Mesodermal cell (in vitro differentiated cells): ENCODE measurements at regions not wholly inside any gene's neighbourhood (a gene's known extent, or its start where the extent isn't known, plus 50 kb on each side); places are given as distances from the start of the nearest gene placed in this dataset.

ENCODE experiments used
- H3K27ac ChIP-seq: 2 replicates; pipeline ENCODE4 v1.7.0; 2013; ENCODE audit warnings: mild to moderate bottlenecking, low read depth, low read length, moderate library complexity; ENCODE audit not compliant: severe bottlenecking
- H3K36me3 ChIP-seq: 2 replicates; pipeline ENCODE4 v1.7.1; 2013; ENCODE audit warnings: mild to moderate bottlenecking, low read length, moderate library complexity; ENCODE audit not compliant: control insufficient read depth, insufficient read depth
- H3K4me1 ChIP-seq: one replicate; pipeline ENCODE4 v1.7.1; 2013; ENCODE audit warnings: mild to moderate bottlenecking, low read length; ENCODE audit not compliant: insufficient read depth, control insufficient read depth, poor library complexity, severe bottlenecking
- H3K4me3 ChIP-seq: 2 replicates; pipeline ENCODE4 v1.7.0; 2013; ENCODE audit warnings: low read length, control low read depth, mild to moderate bottlenecking; ENCODE audit not compliant: insufficient read depth, poor library complexity, severe bottlenecking; ENCODE audit errors: extremely low read depth
- H3K9me3 ChIP-seq: 2 replicates; pipeline ENCODE4 v1.7.1; 2013; ENCODE audit warnings: mild to moderate bottlenecking, low read length, moderate library complexity; ENCODE audit not compliant: control insufficient read depth
- WGBS, 2 experiments: methylation state at CpG; one replicate each; pipeline ENCODE4 v1.1.5; 2013; ENCODE audit warnings: missing lambda C conversion rate in 2 of 2; ENCODE audit not compliant: insufficient coverage in 2 of 2; 5-methylcytosine and 5-hydroxymethylcytosine counted together

GRCh38 chr13:64256751-64257150 is 2841.1 kb upstream of the PCDH20 start:
- H3K4me1 ChIP-seq: no peaks in the 10 kb centered on the region
- H3K4me3 ChIP-seq: no peak overlapping the region
- H3K9me3 ChIP-seq: no peaks in the 10 kb centered on the region
- H3K27ac ChIP-seq: no peak overlapping the region
- WGBS, 2 experiments: 80 to 100% methylated on average over 1 to 2 of the region's 3 CpGs
- H3K36me3 ChIP-seq: no peaks in the 10 kb centered on the region

GRCh38 chr13:64255988-64256387 is 2840.3 kb upstream of the PCDH20 start:
- no peaks in the 10 kb centered on the region for H3K4me1 ChIP-seq
- no peaks in the 10 kb centered on the region for H3K9me3 ChIP-seq
- H3K4me3 ChIP-seq: no peak overlapping the region
- no peak overlapping the region for H3K27ac ChIP-seq
- WGBS, 2 experiments: no CpG with 5 or more reads among the region's 1 CpG
- no peaks in the 10 kb centered on the region for H3K36me3 ChIP-seq

GRCh38 chr13:64248371-64249065 is 2832.9 kb upstream of the PCDH20 start:
- no peak overlapping the region for H3K27ac ChIP-seq
- H3K36me3 ChIP-seq: no peaks in the 10 kb centered on the region
- H3K4me1 ChIP-seq: no peaks in the 10 kb centered on the region
- no peaks in the 10 kb centered on the region for H3K9me3 ChIP-seq
- H3K4me3 ChIP-seq: no peak overlapping the region

DNA sequence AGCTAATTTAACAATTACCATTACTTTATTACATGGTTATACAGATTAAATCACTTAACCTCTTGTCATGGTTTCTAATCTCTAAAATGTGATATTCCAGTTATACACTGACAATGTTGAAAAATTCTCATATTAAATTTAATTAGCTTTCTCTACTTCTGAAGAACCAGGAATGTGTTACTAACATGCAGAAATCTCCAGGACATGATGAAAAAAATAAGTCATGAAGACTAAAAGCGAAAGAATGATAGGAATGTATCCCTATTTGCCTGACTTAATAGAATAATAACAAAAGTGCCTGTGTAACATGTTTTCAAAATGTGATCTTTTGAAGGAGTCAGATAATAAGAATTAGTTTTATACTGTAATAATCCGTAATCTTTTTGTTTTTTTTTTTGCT is 2823.7 kb upstream of the PCDH20 start:
- no peak overlapping the region for H3K4me3 ChIP-seq
- H3K27ac ChIP-seq: no peak overlapping the region
- no CpG with 5 or more reads among the region's 2 CpGs for whole genome bisulfite sequencing, 2 experiments
- no peaks in the 10 kb centered on the region for H3K36me3 ChIP-seq
- H3K4me1 ChIP-seq: no peaks in the 10 kb centered on the region
- H3K9me3 ChIP-seq: no peaks in the 10 kb centered on the region

GRCh38 chr13:64234255-64234654 is 2818.6 kb upstream of the PCDH20 start:
- no peaks in the 10 kb centered on the region for H3K4me1 ChIP-seq
- no CpG with 5 or more reads among the region's 4 CpGs for WGBS, 2 experiments
- H3K9me3 ChIP-seq: no peaks in the 10 kb centered on the region
- no peak overlapping the region for H3K4me3 ChIP-seq
- no peaks in the 10 kb centered on the region for H3K36me3 ChIP-seq
- no peak overlapping the region for H3K27ac ChIP-seq

- no peaks in the 10 kb centered on the region for H3K4me1 ChIP-seq
- no peak overlapping the region for H3K4me3 ChIP-seq
- H3K27ac ChIP-seq: no peak overlapping the region
- H3K9me3 ChIP-seq: no peaks in the 10 kb centered on the region
- H3K36me3 ChIP-seq: no peaks in the 10 kb centered on the region
- WGBS, 2 experiments: 100% methylated on average over 1 of the region's 3 CpGs; no CpG with 5 or more reads in 1 of the 2 experiments
Measured at GRCh38 chr13:64223016-64223415, 2807.4 kb upstream of the PCDH20 start.

DNA sequence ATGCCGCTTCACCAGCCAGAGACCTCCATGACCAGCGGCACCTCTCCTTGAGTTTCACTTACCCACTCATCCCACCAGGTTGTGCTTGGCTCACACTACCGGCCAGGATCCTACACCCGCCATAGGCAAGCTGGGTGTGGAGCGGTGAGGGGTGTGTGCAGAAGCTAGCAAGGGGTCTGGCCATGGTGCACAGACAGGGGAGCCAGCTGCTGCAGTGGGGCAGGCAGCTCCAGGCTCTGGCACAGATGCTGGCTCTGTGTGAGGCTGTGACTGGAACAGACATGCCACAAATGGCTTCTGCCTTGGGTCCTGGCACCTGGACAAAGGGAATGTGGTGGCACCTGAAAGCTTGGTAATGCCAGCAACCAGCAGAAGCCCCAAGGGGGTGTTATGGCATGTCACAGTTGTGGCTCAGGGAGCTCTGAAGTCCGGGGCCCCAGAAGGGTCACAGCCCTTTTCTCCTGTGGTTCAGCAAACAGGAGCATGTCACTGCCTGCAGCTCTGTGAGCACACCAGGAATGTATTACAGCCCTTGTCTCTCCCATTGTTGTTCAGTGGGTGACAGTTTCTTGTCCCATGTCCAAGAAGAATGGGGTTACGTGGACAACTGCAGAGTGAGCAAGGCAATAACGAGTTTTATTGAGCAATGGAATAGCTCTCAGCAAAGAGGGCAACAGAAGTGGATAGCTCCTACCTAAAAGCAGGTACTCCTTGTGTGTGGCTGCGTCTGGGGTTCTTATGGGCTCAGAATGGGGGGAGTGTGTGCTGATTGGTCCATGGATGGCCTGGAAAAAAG is 2791.0 kb upstream of the PCDH20 start:
- H3K4me3 ChIP-seq: no peak overlapping the region
- no peaks in the 10 kb centered on the region for H3K4me1 ChIP-seq
- 88 to 97% methylated on average over 5 to 6 of the region's 9 CpGs for WGBS, 2 experiments
- H3K9me3 ChIP-seq: peaks cover 5% of the 10 kb centered on the region
- H3K36me3 ChIP-seq: no peaks in the 10 kb centered on the region
- no peak overlapping the region for H3K27ac ChIP-seq

GRCh38 chr13:64202517-64202916 is 2786.9 kb upstream of the PCDH20 start:
- peaks cover 5% of the 10 kb centered on the region for H3K9me3 ChIP-seq
- H3K27ac ChIP-seq: no peak overlapping the region
- H3K4me3 ChIP-seq: no peak overlapping the region
- no peaks in the 10 kb centered on the region for H3K36me3 ChIP-seq
- no peaks in the 10 kb centered on the region for H3K4me1 ChIP-seq
- WGBS, 2 experiments: no CpG with 5 or more reads among the region's 1 CpG

DNA sequence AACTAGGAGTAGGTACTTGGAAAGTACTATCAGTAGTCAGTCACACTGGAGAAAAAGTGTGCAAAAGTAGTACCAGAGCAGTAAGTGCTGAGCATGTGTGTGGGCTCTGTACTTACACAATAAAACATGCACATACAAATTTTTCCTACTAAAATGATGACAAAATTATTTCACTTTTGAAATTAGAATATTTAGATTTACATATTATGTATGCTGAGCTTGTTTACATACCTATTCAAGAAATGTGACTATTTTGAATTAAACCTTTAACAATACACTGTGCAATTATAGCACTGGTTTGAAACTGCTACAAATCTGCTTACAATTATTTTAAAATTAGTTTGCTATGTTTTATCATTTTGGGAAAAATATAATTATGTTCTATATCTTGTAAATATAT is 2781.6 kb upstream of the PCDH20 start:
- Histone ChIP-seq H3K4me1 (no peaks in the 10 kb centered on the region), H3K9me3 (no peaks in the 10 kb centered on the region), H3K27ac (no peak overlapping the region), H3K4me3 (no peak overlapping the region), H3K36me3 (no peaks in the 10 kb centered on the region)

- 0% methylated on average over 1 of the region's 2 CpGs; no CpG with 5 or more reads in 1 of the 2 experiments for WGBS, 2 experiments
- Histone ChIP-seq H3K4me3 (no peak overlapping the region), H3K4me1 (no peaks in the 10 kb centered on the region), H3K27ac (no peak overlapping the region), H3K9me3 (no peaks in the 10 kb centered on the region), H3K36me3 (no peaks in the 10 kb centered on the region)
Measured at GRCh38 chr13:64186503-64187250, 2771.0 kb upstream of the PCDH20 start.

GRCh38 chr13:64186071-64186470 is 2770.4 kb upstream of the PCDH20 start:
- no peaks in the 10 kb centered on the region for H3K36me3 ChIP-seq
- whole genome bisulfite sequencing, 2 experiments: no CpG with 5 or more reads among the region's 1 CpG
- H3K27ac ChIP-seq: no peak overlapping the region
- H3K4me1 ChIP-seq: no peaks in the 10 kb centered on the region
- H3K4me3 ChIP-seq: no peak overlapping the region
- no peaks in the 10 kb centered on the region for H3K9me3 ChIP-seq
